ENCODE measurements at regions not wholly inside any gene's neighbourhood (a gene's known extent, or its start where the extent isn't known, plus 50 kb on each side); places are given as distances from the start of the nearest gene placed in this dataset.

DNA sequence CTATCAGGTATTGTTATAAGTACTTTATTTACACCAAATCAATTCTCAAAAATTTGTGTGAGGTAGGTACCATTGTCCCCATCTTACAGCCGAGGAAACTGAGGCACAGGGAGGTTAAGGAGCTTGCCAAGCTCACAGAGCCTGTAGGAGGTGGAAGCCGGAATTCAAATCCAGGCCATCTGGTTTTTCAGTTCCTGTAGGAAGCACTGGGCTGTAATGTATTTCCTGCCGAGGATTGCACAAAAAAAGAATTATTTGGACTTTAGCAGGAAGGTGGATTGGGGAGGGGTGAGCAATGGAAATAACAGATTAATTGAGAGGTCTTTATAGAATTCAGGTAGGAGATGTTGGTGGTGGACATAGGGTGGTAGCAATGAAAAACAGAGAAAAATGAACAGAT, 315.3 kb upstream of the AUTS2 start:
- TF ChIP-seq POLR2A (IDR thresholded peaks at IDR 0.05), result no peak
- TF ChIP-seq, protein P1, sequence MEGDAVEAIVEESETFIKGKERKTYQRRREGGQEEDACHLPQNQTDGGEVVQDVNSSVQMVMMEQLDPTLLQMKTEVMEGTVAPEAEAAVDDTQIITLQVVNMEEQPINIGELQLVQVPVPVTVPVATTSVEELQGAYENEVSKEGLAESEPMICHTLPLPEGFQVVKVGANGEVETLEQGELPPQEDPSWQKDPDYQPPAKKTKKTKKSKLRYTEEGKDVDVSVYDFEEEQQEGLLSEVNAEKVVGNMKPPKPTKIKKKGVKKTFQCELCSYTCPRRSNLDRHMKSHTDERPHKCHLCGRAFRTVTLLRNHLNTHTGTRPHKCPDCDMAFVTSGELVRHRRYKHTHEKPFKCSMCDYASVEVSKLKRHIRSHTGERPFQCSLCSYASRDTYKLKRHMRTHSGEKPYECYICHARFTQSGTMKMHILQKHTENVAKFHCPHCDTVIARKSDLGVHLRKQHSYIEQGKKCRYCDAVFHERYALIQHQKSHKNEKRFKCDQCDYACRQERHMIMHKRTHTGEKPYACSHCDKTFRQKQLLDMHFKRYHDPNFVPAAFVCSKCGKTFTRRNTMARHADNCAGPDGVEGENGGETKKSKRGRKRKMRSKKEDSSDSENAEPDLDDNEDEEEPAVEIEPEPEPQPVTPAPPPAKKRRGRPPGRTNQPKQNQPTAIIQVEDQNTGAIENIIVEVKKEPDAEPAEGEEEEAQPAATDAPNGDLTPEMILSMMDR (IDR thresholded peaks at IDR 0.05), result no peak
